Mesendoderm (in vitro differentiated cells): ENCODE measurements at regions not wholly inside any gene's neighbourhood (a gene's known extent, or its start where the extent isn't known, plus 50 kb on each side); places are given as distances from the start of the nearest gene placed in this dataset.
A peak's percentile ranks its signal among the peaks of the same experiment; 100 is the strongest.

Source experiments
- DNase-seq: peaks from one replicate; pipeline ENCODE4 v3.0.0; 2013
- H2AK5ac ChIP-seq: 2 replicates; pipeline ENCODE4 v1.6.1; 2013; ENCODE audit warnings: low read length, inconsistent platforms
- H2BK120ac ChIP-seq: 2 replicates; pipeline ENCODE4 v1.6.1; 2013; ENCODE audit warnings: low read depth, mild to moderate bottlenecking, low read length, moderate library complexity, mixed read lengths
- H2BK15ac ChIP-seq: replicated peaks from 2 replicates; pipeline ENCODE4 v1.6.1; 2013; ENCODE audit warnings: low read depth, mild to moderate bottlenecking, moderate library complexity
- H2BK5ac ChIP-seq: 2 replicates; pipeline ENCODE4 v1.6.1; 2013; ENCODE audit warnings: low read length, inconsistent platforms
- H3K18ac ChIP-seq: 2 replicates; pipeline ENCODE4 v1.6.1; 2013; ENCODE audit warnings: mild to moderate bottlenecking, low read length, mixed read lengths
- H3K23ac ChIP-seq: one replicate; pipeline ENCODE4 v1.6.1; 2013; ENCODE audit warnings: low read length
- H3K27ac ChIP-seq: 2 replicates; pipeline ENCODE4 v1.5.1; 2013; ENCODE audit warnings: low read depth, mild to moderate bottlenecking, inconsistent platforms, low read length, moderate library complexity
- H3K27me3 ChIP-seq: 2 replicates; pipeline ENCODE4 v1.6.1; 2013; ENCODE audit warnings: low read length, control low read depth, mild to moderate bottlenecking, inconsistent platforms; ENCODE audit not compliant: insufficient read depth, poor library complexity
- H3K36me3 ChIP-seq: 2 replicates; pipeline ENCODE4 v1.6.1; 2013; ENCODE audit warnings: low read length, inconsistent platforms; ENCODE audit not compliant: control insufficient read depth, insufficient read depth
- H3K4ac ChIP-seq: one replicate; pipeline ENCODE4 v1.6.1; 2013; ENCODE audit warnings: low read depth, mild to moderate bottlenecking, low read length, moderate library complexity
- H3K4me1 ChIP-seq: 2 replicates; pipeline ENCODE4 v1.6.1; 2013; ENCODE audit warnings: low read depth, low read length, inconsistent platforms; ENCODE audit not compliant: control insufficient read depth
- H3K4me2 ChIP-seq: 2 replicates; pipeline ENCODE4 v1.6.1; 2013; ENCODE audit warnings: low read length
- H3K4me3 ChIP-seq: 2 replicates; pipeline ENCODE4 v1.5.1; 2013; ENCODE audit warnings: mild to moderate bottlenecking, low read length
- H3K56ac ChIP-seq: one replicate; pipeline ENCODE4 v1.6.1; 2013; ENCODE audit warnings: low read length
- H3K79me1 ChIP-seq: 2 replicates; pipeline ENCODE4 v1.6.1; 2013; ENCODE audit warnings: low read length, inconsistent platforms
- H3K79me2 ChIP-seq: 2 replicates; pipeline ENCODE4 v1.6.1; 2013; ENCODE audit warnings: mild to moderate bottlenecking, low read length; ENCODE audit not compliant: control insufficient read depth, insufficient read depth
- H3K9ac ChIP-seq: 2 replicates; pipeline ENCODE4 v1.6.1; 2013; ENCODE audit warnings: low read length, inconsistent platforms
- H4K5ac ChIP-seq: one replicate; pipeline ENCODE4 v1.6.1; 2013; ENCODE audit warnings: low read length
- H4K8ac ChIP-seq: one replicate; pipeline ENCODE4 v1.6.1; 2013; ENCODE audit warnings: low read depth, mild to moderate bottlenecking, control low read depth, low read length, moderate library complexity
- WGBS: extraction: QIAGEN DNeasy Blood & Tissue Kit; methylation state at CpG from one replicate; pipeline ENCODE4 v1.1.7; 2013; ENCODE audit warnings: low lambda C conversion rate, missing lambda C conversion rate; ENCODE audit not compliant: insufficient coverage; ENCODE audit errors: extremely low coverage; 5-methylcytosine and 5-hydroxymethylcytosine counted together

GRCh38 chr5:89582768-89583339 lies 699.9 kb upstream of the MEF2C start:
- H3K27me3 ChIP-seq = no peaks in the 10 kb centered on the region
- H3K4me2 ChIP-seq = no peak overlapping the region
- no peak overlapping the region for H3K4me3 ChIP-seq
- no peak overlapping the region for H3K27ac ChIP-seq
- no peak overlapping the region for H2BK5ac ChIP-seq
- WGBS = no CpG with 5 or more reads among the region's 1 CpG
- DNase-seq = no peak
- no peak overlapping the region for H2BK120ac ChIP-seq
- no peak overlapping the region for H3K18ac ChIP-seq
- no peak overlapping the region for H2BK15ac ChIP-seq
- H3K9ac ChIP-seq = no peak overlapping the region
- H3K4ac ChIP-seq = no peak overlapping the region
- no peak overlapping the region for H3K23ac ChIP-seq
- no peaks in the 10 kb centered on the region for H3K79me2 ChIP-seq
- H4K5ac ChIP-seq = no peak overlapping the region
- no peaks in the 10 kb centered on the region for H3K36me3 ChIP-seq
- no peak overlapping the region for H2AK5ac ChIP-seq
- H4K8ac ChIP-seq = no peak overlapping the region
- peaks cover 2% of the 10 kb centered on the region for H3K4me1 ChIP-seq
- no peak overlapping the region for H3K56ac ChIP-seq
- H3K79me1 ChIP-seq = no peaks in the 10 kb centered on the region

- H3K4me3 ChIP-seq = no peak overlapping the region
- H2BK5ac ChIP-seq = no peak overlapping the region
- H4K5ac ChIP-seq = no peak overlapping the region
- no peak overlapping the region for H3K18ac ChIP-seq
- no peak overlapping the region for H3K23ac ChIP-seq
- H4K8ac ChIP-seq = peak overlapping the region; percentile 65
- no peak overlapping the region for H2AK5ac ChIP-seq
- H3K4me1 ChIP-seq = peaks cover 2% of the 10 kb centered on the region
- H2BK120ac ChIP-seq = no peak overlapping the region
- H3K4ac ChIP-seq = no peak overlapping the region
- no peaks in the 10 kb centered on the region for H3K27me3 ChIP-seq
- H3K79me1 ChIP-seq = no peaks in the 10 kb centered on the region
- WGBS = no CpG with 5 or more reads among the region's 2 CpGs
- H3K9ac ChIP-seq = no peak overlapping the region
- H3K56ac ChIP-seq = no peak overlapping the region
- no peak overlapping the region for H2BK15ac ChIP-seq
- H3K27ac ChIP-seq = no peak overlapping the region
- H3K79me2 ChIP-seq = no peaks in the 10 kb centered on the region
- H3K4me2 ChIP-seq = no peak overlapping the region
- H3K36me3 ChIP-seq = no peaks in the 10 kb centered on the region
- no peak for DNase-seq
Measured at GRCh38 chr5:89580976-89581375, 698.0 kb upstream of the MEF2C start.

- no peak overlapping the region for H3K4ac ChIP-seq
- no peaks in the 10 kb centered on the region for H3K79me1 ChIP-seq
- no peak for DNase-seq
- H2AK5ac ChIP-seq = no peak overlapping the region
- H2BK15ac ChIP-seq = no peak overlapping the region
- no peaks in the 10 kb centered on the region for H3K27me3 ChIP-seq
- no peak overlapping the region for H3K18ac ChIP-seq
- no peak overlapping the region for H3K9ac ChIP-seq
- no peaks in the 10 kb centered on the region for H3K4me1 ChIP-seq
- no peaks in the 10 kb centered on the region for H3K79me2 ChIP-seq
- H2BK120ac ChIP-seq = no peak overlapping the region
- H3K4me3 ChIP-seq = no peak overlapping the region
- H3K27ac ChIP-seq = no peak overlapping the region
- no peak overlapping the region for H4K5ac ChIP-seq
- no peak overlapping the region for H2BK5ac ChIP-seq
- H4K8ac ChIP-seq = no peak overlapping the region
- no peak overlapping the region for H3K4me2 ChIP-seq
- H3K56ac ChIP-seq = no peak overlapping the region
- H3K36me3 ChIP-seq = no peaks in the 10 kb centered on the region
- no peak overlapping the region for H3K23ac ChIP-seq
Measured at GRCh38 chr5:89575319-89575718, 692.3 kb upstream of the MEF2C start.

GRCh38 chr5:89573345-89573744 lies 690.4 kb upstream of the MEF2C start:
- Histone ChIP-seq H3K9ac (no peak overlapping the region), H4K5ac (no peak overlapping the region), H2BK120ac (no peak overlapping the region), H3K4me2 (no peak overlapping the region), H3K18ac (no peak overlapping the region), H3K27me3 (no peaks in the 10 kb centered on the region), H3K56ac (no peak overlapping the region), H3K4ac (no peak overlapping the region), H2AK5ac (no peak overlapping the region), H3K36me3 (no peaks in the 10 kb centered on the region), H2BK5ac (no peak overlapping the region), H2BK15ac (no peak overlapping the region), H3K27ac (no peak overlapping the region), H3K79me1 (no peaks in the 10 kb centered on the region), H3K4me1 (no peaks in the 10 kb centered on the region), H3K79me2 (no peaks in the 10 kb centered on the region), H3K23ac (no peak overlapping the region), H4K8ac (no peak overlapping the region), H3K4me3 (no peak overlapping the region)
- WGBS = no CpG with 5 or more reads among the region's 4 CpGs
- DNase-seq = no peak

GRCh38 chr5:89572696-89573095 lies 689.7 kb upstream of the MEF2C start:
- H2BK120ac ChIP-seq = no peak overlapping the region
- no peak overlapping the region for H3K9ac ChIP-seq
- no peak overlapping the region for H3K23ac ChIP-seq
- no peaks in the 10 kb centered on the region for H3K36me3 ChIP-seq
- no peak overlapping the region for H4K5ac ChIP-seq
- no peaks in the 10 kb centered on the region for H3K27me3 ChIP-seq
- H2BK15ac ChIP-seq = no peak overlapping the region
- H2BK5ac ChIP-seq = no peak overlapping the region
- WGBS = no CpG with 5 or more reads among the region's 2 CpGs
- peak overlapping the region; percentile 16 for H3K4ac ChIP-seq
- H2AK5ac ChIP-seq = no peak overlapping the region
- no peaks in the 10 kb centered on the region for H3K79me2 ChIP-seq
- H3K4me3 ChIP-seq = no peak overlapping the region
- no peaks in the 10 kb centered on the region for H3K4me1 ChIP-seq
- no peak overlapping the region for H3K4me2 ChIP-seq
- H3K18ac ChIP-seq = no peak overlapping the region
- H3K79me1 ChIP-seq = no peaks in the 10 kb centered on the region
- peak; percentile 13 for DNase-seq
- H3K27ac ChIP-seq = no peak overlapping the region
- no peak overlapping the region for H4K8ac ChIP-seq
- H3K56ac ChIP-seq = no peak overlapping the region

- Histone ChIP-seq H2BK15ac (no peak overlapping the region), H2BK120ac (no peak overlapping the region), H2AK5ac (no peak overlapping the region), H3K4ac (no peak overlapping the region), H3K4me2 (no peak overlapping the region), H3K79me1 (no peaks in the 10 kb centered on the region), H3K9ac (no peak overlapping the region), H4K8ac (no peak overlapping the region), H2BK5ac (no peak overlapping the region), H3K56ac (no peak overlapping the region), H3K27ac (no peak overlapping the region), H4K5ac (no peak overlapping the region), H3K27me3 (no peaks in the 10 kb centered on the region), H3K4me1 (no peaks in the 10 kb centered on the region), H3K23ac (no peak overlapping the region), H3K36me3 (no peaks in the 10 kb centered on the region), H3K4me3 (no peak overlapping the region), H3K79me2 (no peaks in the 10 kb centered on the region), H3K18ac (no peak overlapping the region)
- DNase-seq = no peak
- no CpG with 5 or more reads among the region's 2 CpGs for WGBS
Measured at GRCh38 chr5:89570557-89570956, 687.6 kb upstream of the MEF2C start.
